ENCODE measurements at regions not wholly inside any gene's neighbourhood (a gene's known extent, or its start where the extent isn't known, plus 50 kb on each side); places are given as distances from the start of the nearest gene placed in this dataset.

DNA sequence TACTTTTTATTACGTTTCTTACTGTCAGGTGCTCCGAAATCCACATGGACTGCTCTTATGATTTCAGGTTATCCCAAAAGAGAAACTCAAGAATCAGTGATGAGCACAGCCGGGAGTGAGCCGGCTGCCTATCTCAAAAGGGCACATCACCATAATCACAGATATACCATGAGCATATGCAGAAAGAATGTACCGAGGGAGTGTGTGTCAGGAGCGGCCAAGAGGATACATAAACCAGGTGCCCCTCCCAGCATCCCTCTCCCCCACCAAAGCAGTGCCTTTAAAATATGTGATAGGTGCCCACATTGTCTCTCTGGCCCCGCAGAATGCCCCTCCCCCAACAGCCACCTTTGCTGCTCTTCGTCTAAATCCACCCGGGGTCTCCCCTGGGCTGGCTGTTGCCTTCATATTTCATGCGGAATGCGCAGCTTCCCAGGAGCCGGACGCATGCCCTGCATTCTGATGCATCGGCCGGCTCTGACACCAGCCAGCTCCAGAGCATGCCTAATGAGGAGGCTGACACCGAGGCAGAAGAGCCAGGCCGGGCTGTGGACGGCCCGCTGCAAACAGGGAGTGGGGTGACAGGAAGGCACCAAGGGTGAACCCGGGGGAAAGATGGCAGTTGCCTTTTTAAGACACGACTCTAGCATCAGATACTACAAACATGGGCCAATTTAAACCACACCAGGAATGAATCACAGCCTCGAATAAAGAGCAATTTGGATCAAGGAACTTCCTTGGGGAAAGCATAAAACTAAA, 652.3 kb downstream of the BNC2 start:
- H3K27me3 ChIP-seq, result no peaks in the 10 kb centered on the region
- no peak overlapping the region for H3K27ac ChIP-seq
- no peak overlapping the region for H3K9ac ChIP-seq (ENCODE audit: low read depth in 2 of 2, low read length in 2 of 2)
- TF ChIP-seq CTCF (IDR thresholded peaks at IDR 0.05), result no peak
- no peak for DNase-seq
- no peaks in the 10 kb centered on the region for H3K9me3 ChIP-seq
- intact Hi-C loops (cut with DNase I), result no loop called here
- no peaks in the 10 kb centered on the region for H3K36me3 ChIP-seq
- no peaks in the 10 kb centered on the region for H3K4me1 ChIP-seq
- no peak overlapping the region for H3K4me3 ChIP-seq

DNA sequence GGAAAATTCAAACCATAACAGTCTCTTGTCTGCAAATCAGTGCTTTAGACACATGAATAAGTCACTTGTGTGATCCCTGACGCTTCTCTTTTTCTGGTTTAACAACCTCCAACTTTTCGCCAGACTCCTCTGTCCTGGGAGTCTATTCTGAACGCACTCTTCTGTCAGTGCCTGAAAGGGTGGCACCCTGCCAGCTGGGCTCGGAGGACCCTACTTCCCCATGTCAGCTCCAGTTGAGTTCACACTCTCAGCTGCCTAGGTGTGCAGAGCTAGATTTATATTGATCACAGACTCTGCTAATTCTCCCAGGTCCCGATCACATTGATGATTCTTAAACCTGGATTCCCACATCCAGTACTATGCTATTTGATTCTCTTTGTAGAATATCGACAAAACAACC, 649.1 kb downstream of the BNC2 start:
- intact Hi-C loops (cut with DNase I), result no loop called here
- no peaks in the 10 kb centered on the region for H3K27me3 ChIP-seq
- DNase-seq, result no peak
- H3K4me3 ChIP-seq, result no peak overlapping the region
- no peaks in the 10 kb centered on the region for H3K36me3 ChIP-seq
- no peak overlapping the region for H3K9ac ChIP-seq (ENCODE audit: low read depth in 2 of 2, low read length in 2 of 2)
- no peaks in the 10 kb centered on the region for H3K9me3 ChIP-seq
- no peak for TF ChIP-seq CTCF (IDR thresholded peaks at IDR 0.05)
- no peaks in the 10 kb centered on the region for H3K4me1 ChIP-seq
- H3K27ac ChIP-seq, result no peak overlapping the region

GRCh38 chr9:16221822-16222547, 648.5 kb downstream of the BNC2 start:
- no peak overlapping the region for H3K27ac ChIP-seq
- H3K4me3 ChIP-seq, result no peak overlapping the region
- no peak for DNase-seq
- no peak for TF ChIP-seq CTCF (IDR thresholded peaks at IDR 0.05)
- H3K36me3 ChIP-seq, result no peaks in the 10 kb centered on the region
- intact Hi-C loops (cut with DNase I), result no loop called here
- no peaks in the 10 kb centered on the region for H3K9me3 ChIP-seq
- H3K4me1 ChIP-seq, result no peaks in the 10 kb centered on the region
- H3K9ac ChIP-seq (ENCODE audit: low read depth in 2 of 2, low read length in 2 of 2), result no peak overlapping the region
- H3K27me3 ChIP-seq, result no peaks in the 10 kb centered on the region

- Histone ChIP-seq H3K4me3 (no peak overlapping the region), H3K9me3 (no peaks in the 10 kb centered on the region), H3K27me3 (no peaks in the 10 kb centered on the region), H3K9ac (ENCODE audit: low read depth in 2 of 2, low read length in 2 of 2) (no peak overlapping the region), H3K27ac (no peak overlapping the region), H3K36me3 (no peaks in the 10 kb centered on the region), H3K4me1 (no peaks in the 10 kb centered on the region)
- DNase-seq, result peak; percentile 82
- TF ChIP-seq CTCF (IDR thresholded peaks at IDR 0.05), result no peak
- intact Hi-C loops (cut with DNase I), result no loop called here
Observed at GRCh38 chr9:16223074-16223871, 647.2 kb downstream of the BNC2 start.

DNA sequence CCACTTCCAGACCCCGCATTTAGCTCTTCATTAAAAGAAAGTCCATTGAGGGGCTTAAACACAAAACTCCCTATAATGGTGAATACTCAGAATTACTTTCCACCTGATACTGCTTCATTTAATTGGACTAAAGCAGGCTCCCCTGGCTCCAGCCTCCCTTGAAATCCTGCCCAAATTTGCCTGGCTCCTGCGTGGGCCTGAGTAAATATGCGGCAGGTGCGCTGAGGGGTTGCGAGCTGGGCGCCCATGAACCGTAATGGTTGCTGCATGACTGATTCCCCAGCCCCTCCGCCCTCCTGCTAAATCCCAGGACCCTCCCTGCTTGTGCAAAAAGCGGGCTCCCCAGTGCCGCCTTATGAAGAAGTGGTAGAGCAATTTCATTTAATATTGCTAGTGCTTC, 639.7 kb downstream of the BNC2 start:
- Histone ChIP-seq H3K27me3 (no peaks in the 10 kb centered on the region), H3K36me3 (no peaks in the 10 kb centered on the region), H3K4me1 (no peaks in the 10 kb centered on the region), H3K4me3 (no peak overlapping the region), H3K9me3 (no peaks in the 10 kb centered on the region), H3K27ac (no peak overlapping the region), H3K9ac (ENCODE audit: low read depth in 2 of 2, low read length in 2 of 2) (no peak overlapping the region)
- intact Hi-C loops (cut with DNase I), result no loop called here
- DNase-seq, result no peak
- TF ChIP-seq CTCF (IDR thresholded peaks at IDR 0.05), result no peak
